ENCODE measurements at regions not wholly inside any gene's neighbourhood (a gene's known extent, or its start where the extent isn't known, plus 50 kb on each side); places are given as distances from the start of the nearest gene placed in this dataset.
"Not testable (repeated sequence)": the region's sequence is repeated elsewhere in the genome, so short reads cannot be mapped to it uniquely, and the experiment has no call there.

- no peak for FAIRE-seq
Measured at GRCh38 chr3:182121401-182121800, 409.7 kb downstream of the SOX2 start.

GRCh38 chr3:182122779-182123178, 411.1 kb downstream of the SOX2 start:
- FAIRE-seq (no peak), DNase-seq (ENCODE audit: insufficient read length, low spot score) (no peak)

More at GRCh38 chr3:182121401-182121800, 409.7 kb downstream of the SOX2 start:
- DNase-seq (ENCODE audit: insufficient read length, low spot score) = no peak

- DNase-seq (ENCODE audit: insufficient read length, low spot score) (no peak), FAIRE-seq (no peak)
Measured at GRCh38 chr3:182124187-182124586, 412.5 kb downstream of the SOX2 start.

GRCh38 chr3:182124716-182125115, 413.0 kb downstream of the SOX2 start:
- no peak for FAIRE-seq
- DNase-seq (ENCODE audit: insufficient read length, low spot score) = no peak

GRCh38 chr3:182129740-182130139, 418.0 kb downstream of the SOX2 start:
- DNase-seq (ENCODE audit: insufficient read length, low spot score) (no peak), FAIRE-seq (no peak)

- FAIRE-seq (no peak), DNase-seq (ENCODE audit: insufficient read length, low spot score) (no peak)
Measured at GRCh38 chr3:182133752-182134151, 422.0 kb downstream of the SOX2 start.

- no peak for FAIRE-seq
- DNase-seq (ENCODE audit: insufficient read length, low spot score) = no peak
Measured at GRCh38 chr3:182135056-182135455, 423.3 kb downstream of the SOX2 start.

- FAIRE-seq (no peak), DNase-seq (ENCODE audit: insufficient read length, low spot score) (no peak)
Measured at GRCh38 chr3:182136008-182136910, 424.5 kb downstream of the SOX2 start.

- DNase-seq (ENCODE audit: insufficient read length, low spot score) (no peak), FAIRE-seq (no peak)
Measured at GRCh38 chr3:182138393-182138792, 426.7 kb downstream of the SOX2 start.

- FAIRE-seq (no peak), DNase-seq (ENCODE audit: insufficient read length, low spot score) (no peak)
Measured at GRCh38 chr3:182139627-182140357, 428.1 kb downstream of the SOX2 start.

GRCh38 chr3:182142928-182143327, 431.2 kb downstream of the SOX2 start:
- FAIRE-seq (no peak), DNase-seq (ENCODE audit: insufficient read length, low spot score) (no peak)

- FAIRE-seq (no peak), DNase-seq (ENCODE audit: insufficient read length, low spot score) (no peak)
Measured at GRCh38 chr3:182143903-182144302, 432.2 kb downstream of the SOX2 start.

- no peak for DNase-seq (ENCODE audit: insufficient read length, low spot score)
- no peak for FAIRE-seq
Measured at GRCh38 chr3:182148360-182148759, 436.6 kb downstream of the SOX2 start.

GRCh38 chr3:182149594-182149993, 437.9 kb downstream of the SOX2 start:
- DNase-seq (ENCODE audit: insufficient read length, low spot score) (no peak), FAIRE-seq (no peak)

- DNase-seq (ENCODE audit: insufficient read length, low spot score); FAIRE-seq: not testable (repeated sequence)
Measured at GRCh38 chr3:182156326-182156725, 444.6 kb downstream of the SOX2 start.

GRCh38 chr3:182165234-182165633, 453.5 kb downstream of the SOX2 start:
- FAIRE-seq (no peak), DNase-seq (ENCODE audit: insufficient read length, low spot score) (no peak)

GRCh38 chr3:182172534-182172933, 460.8 kb downstream of the SOX2 start:
- DNase-seq (ENCODE audit: insufficient read length, low spot score) (no peak), FAIRE-seq (no peak)

GRCh38 chr3:182178488-182179200, 466.9 kb downstream of the SOX2 start:
- DNase-seq (ENCODE audit: insufficient read length, low spot score) (no peak), FAIRE-seq (no peak)

GRCh38 chr3:182179631-182180030, 467.9 kb downstream of the SOX2 start:
- no peak for FAIRE-seq
- no peak for DNase-seq (ENCODE audit: insufficient read length, low spot score)

- FAIRE-seq = no peak
- DNase-seq (ENCODE audit: insufficient read length, low spot score) = no peak
Measured at GRCh38 chr3:182180654-182181385, 469.1 kb downstream of the SOX2 start.
